C4-2B (cell line): ENCODE measurements at regions not wholly inside any gene's neighbourhood (a gene's known extent, or its start where the extent isn't known, plus 50 kb on each side); places are given as distances from the start of the nearest gene placed in this dataset.

Experiments
- ZFX ChIP-seq: fragments of 450-650 bp; IDR thresholded peaks from 2 replicates; pipeline ENCODE4 v1.6.1; 2017
- TF ChIP-seq, protein P1 (sequence below): fragments of 450-650 bp; conservative IDR thresholded peaks from 2 replicates; pipeline ENCODE4 v1.5.1; 2017; ENCODE audit warnings: mild to moderate bottlenecking

DNA sequence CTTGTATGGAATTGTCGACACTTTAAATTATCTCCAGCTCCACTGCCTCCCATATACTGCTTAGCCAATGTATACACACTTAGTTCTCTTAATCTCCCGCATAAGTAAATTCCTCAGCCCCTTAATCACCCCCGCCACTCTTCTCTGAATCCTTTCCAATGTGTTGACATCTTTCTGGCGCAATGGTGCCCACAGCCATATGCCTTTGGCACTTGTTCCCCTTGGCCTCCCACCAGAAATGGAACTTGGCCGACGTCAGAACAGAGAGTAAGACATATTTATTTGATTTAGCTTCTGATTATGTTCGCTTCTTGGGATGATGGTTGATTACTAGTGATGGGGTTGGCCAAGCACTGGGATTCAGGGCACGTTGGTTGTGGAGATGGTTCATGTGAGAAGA, 1089.3 kb upstream of the CELF4 start:
- TF ChIP-seq, protein P1, sequence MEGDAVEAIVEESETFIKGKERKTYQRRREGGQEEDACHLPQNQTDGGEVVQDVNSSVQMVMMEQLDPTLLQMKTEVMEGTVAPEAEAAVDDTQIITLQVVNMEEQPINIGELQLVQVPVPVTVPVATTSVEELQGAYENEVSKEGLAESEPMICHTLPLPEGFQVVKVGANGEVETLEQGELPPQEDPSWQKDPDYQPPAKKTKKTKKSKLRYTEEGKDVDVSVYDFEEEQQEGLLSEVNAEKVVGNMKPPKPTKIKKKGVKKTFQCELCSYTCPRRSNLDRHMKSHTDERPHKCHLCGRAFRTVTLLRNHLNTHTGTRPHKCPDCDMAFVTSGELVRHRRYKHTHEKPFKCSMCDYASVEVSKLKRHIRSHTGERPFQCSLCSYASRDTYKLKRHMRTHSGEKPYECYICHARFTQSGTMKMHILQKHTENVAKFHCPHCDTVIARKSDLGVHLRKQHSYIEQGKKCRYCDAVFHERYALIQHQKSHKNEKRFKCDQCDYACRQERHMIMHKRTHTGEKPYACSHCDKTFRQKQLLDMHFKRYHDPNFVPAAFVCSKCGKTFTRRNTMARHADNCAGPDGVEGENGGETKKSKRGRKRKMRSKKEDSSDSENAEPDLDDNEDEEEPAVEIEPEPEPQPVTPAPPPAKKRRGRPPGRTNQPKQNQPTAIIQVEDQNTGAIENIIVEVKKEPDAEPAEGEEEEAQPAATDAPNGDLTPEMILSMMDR = no peak
- no peak for TF ChIP-seq ZFX
